Ascending aorta (tissue), 2 donors: ENCODE measurements at regions not wholly inside any gene's neighbourhood (a gene's known extent, or its start where the extent isn't known, plus 50 kb on each side); places are given as distances from the start of the nearest gene placed in this dataset.

Experiments
- DNase-seq, 2 donors: peaks; one replicate each; pipeline ENCODE4 v3.0.0-alpha.2; 2019; ENCODE audit warnings: low spot score in 2 of 2
- H3K27ac ChIP-seq, 2 donors: fragments of 200-600 bp; sonication (generic); one replicate each; pipeline ENCODE4 v1.5.1; 2016 to 2017; ENCODE audit warnings: mild to moderate bottlenecking in 1 of 2
- H3K27me3 ChIP-seq: fragments of 200-600 bp; sonication (generic); one replicate; pipeline ENCODE4 v1.5.1; 2017
- H3K36me3 ChIP-seq, 2 donors: fragments of 200-600 bp; sonication (generic); one replicate each; pipeline ENCODE4 v1.5.1; 2016
- H3K4me1 ChIP-seq, 2 donors: fragments of 200-600 bp; sonication (generic); one replicate each; pipeline ENCODE4 v1.5.1; 2016 to 2017; ENCODE audit warnings: mild to moderate bottlenecking in 1 of 2
- H3K4me3 ChIP-seq, 2 donors: fragments of 200-600 bp; sonication (generic); one replicate each; pipeline ENCODE4 v1.5.1; 2016 to 2017; ENCODE audit warnings: mild to moderate bottlenecking in 1 of 2
- H3K9me3 ChIP-seq, 2 donors: fragments of 200-600 bp; sonication (generic); one replicate each; pipeline ENCODE4 v1.5.1; 2016
- intact Hi-C: fragments of 100-400 bp; cut with DNase I; formaldehyde crosslinking; loops from one replicate; pipeline ENCODE4 v1.15.1; 2023
- TF ChIP-seq, protein P1 (sequence below), 3 experiments: fragments of 200-600 bp in 2 of 3; fragments of 450-650 bp in 1 of 3; sonication (generic) in 2 of 3; IDR thresholded peaks; one replicate each; pipeline ENCODE4 v1.5.1; 2016 to 2019; ENCODE audit warnings: antibody characterized with exemption in 3 of 3, mild to moderate bottlenecking in 1 of 3, moderate library complexity in 1 of 3

DNA sequence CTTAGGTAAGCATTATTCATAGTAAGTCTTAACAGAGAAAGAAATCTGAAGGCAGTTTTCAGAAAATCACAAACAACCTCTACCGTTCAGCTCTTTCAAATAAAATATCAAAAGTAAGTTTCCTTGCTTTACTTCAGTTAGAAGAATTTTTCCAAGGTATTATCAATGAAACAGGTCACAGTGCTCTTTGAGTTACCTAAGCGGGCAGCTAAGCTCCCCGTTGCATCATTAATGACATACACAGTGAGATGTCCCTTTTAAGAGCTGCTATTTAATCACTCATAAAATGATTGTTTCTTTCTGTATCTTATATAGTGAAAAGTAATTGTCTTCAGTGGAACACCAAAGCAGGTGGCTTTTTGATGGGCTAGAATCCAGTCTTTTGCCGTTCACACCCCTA lies 86.2 kb upstream of the PIK3R1 start:
- Histone ChIP-seq H3K27ac (no peak overlapping the region), H3K4me1 (no peaks in the 10 kb centered on the region), H3K36me3 (no peaks in the 10 kb centered on the region), H3K27me3 (no peaks in the 10 kb centered on the region), H3K4me3 (no peak overlapping the region), H3K9me3 (no peaks in the 10 kb centered on the region)
- TF ChIP-seq, protein P1, sequence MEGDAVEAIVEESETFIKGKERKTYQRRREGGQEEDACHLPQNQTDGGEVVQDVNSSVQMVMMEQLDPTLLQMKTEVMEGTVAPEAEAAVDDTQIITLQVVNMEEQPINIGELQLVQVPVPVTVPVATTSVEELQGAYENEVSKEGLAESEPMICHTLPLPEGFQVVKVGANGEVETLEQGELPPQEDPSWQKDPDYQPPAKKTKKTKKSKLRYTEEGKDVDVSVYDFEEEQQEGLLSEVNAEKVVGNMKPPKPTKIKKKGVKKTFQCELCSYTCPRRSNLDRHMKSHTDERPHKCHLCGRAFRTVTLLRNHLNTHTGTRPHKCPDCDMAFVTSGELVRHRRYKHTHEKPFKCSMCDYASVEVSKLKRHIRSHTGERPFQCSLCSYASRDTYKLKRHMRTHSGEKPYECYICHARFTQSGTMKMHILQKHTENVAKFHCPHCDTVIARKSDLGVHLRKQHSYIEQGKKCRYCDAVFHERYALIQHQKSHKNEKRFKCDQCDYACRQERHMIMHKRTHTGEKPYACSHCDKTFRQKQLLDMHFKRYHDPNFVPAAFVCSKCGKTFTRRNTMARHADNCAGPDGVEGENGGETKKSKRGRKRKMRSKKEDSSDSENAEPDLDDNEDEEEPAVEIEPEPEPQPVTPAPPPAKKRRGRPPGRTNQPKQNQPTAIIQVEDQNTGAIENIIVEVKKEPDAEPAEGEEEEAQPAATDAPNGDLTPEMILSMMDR (IDR thresholded peaks at IDR 0.05), result no peak
- intact Hi-C loops, result no loop called here
- DNase-seq, result no peak

DNA sequence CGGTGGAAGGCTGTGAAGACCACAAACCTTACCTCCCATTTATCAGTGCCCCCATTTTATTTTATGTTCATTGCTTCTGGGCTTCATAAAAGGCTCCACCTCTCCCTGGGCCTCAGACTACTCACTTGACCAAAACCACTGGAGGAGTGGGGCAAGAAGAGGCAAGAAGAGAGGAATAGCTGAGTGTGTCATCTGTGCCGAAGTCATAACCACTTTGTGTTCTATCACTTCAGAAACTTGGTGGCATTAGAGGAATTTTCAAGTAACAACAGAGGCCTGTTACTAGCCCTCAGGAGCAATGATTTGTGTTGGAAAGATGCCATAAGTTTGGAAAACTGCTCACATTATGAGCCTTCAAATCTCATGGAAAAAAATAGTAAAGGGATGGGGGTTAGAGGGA lies 88.7 kb upstream of the PIK3R1 start:
- H3K4me3 ChIP-seq, result no peak overlapping the region
- no peak overlapping the region for H3K27ac ChIP-seq
- no peaks in the 10 kb centered on the region for H3K4me1 ChIP-seq
- intact Hi-C loops, result no loop called here
- no peaks in the 10 kb centered on the region for H3K36me3 ChIP-seq
- no peaks in the 10 kb centered on the region for H3K9me3 ChIP-seq
- TF ChIP-seq, protein P1 (IDR thresholded peaks at IDR 0.05), result no peak
- no peaks in the 10 kb centered on the region for H3K27me3 ChIP-seq
- DNase-seq, result no peak

DNA sequence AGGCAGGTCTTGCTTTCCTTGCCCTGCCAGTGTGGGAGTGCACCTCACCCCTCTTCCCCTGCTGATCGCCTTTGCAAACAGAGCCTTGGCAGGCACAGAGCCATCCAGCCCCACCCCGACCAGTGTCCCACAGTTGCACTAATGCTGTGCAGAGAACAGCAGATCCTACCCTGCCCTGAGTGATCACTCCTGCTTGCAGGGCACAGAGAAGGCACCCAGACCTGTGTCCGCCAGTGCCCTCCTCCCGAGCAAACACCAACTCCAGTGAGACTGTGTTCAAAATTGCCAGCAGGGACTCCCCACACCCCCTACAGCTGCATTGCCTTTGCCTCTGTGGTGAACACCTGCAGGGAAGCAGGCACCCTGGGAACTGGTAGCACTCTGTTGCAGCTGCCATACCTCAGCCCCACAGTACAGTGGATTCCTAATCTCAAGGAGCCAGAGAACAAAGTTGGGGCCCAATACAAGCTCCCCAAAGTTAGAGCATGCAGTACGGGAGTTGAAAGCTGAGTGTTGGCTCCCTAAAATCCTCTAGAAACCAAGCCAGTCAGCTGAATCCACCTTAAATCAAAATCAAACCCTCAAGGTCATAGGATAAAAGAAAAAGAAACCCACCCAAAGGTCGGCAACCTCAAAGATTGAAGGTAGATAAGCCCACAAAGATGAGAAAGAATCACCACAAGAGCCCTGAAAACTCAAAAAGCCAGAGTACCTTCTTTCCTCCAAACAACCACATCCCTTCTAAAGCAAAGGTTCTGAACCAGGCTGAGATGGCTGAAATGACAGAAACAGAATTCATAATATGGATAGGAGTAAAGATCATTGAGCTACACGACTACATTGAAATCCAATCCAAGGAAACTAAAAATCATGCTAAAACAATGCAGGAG lies 92.9 kb upstream of the PIK3R1 start:
- Histone ChIP-seq H3K9me3 (no peaks in the 10 kb centered on the region), H3K4me1 (no peaks in the 10 kb centered on the region), H3K27me3 (no peaks in the 10 kb centered on the region), H3K36me3 (no peaks in the 10 kb centered on the region), H3K4me3 (no peak overlapping the region), H3K27ac (no peak overlapping the region)
- TF ChIP-seq, protein P1 (IDR thresholded peaks at IDR 0.05), result no peak
- no peak for DNase-seq
- intact Hi-C loops, result no loop called here

DNA sequence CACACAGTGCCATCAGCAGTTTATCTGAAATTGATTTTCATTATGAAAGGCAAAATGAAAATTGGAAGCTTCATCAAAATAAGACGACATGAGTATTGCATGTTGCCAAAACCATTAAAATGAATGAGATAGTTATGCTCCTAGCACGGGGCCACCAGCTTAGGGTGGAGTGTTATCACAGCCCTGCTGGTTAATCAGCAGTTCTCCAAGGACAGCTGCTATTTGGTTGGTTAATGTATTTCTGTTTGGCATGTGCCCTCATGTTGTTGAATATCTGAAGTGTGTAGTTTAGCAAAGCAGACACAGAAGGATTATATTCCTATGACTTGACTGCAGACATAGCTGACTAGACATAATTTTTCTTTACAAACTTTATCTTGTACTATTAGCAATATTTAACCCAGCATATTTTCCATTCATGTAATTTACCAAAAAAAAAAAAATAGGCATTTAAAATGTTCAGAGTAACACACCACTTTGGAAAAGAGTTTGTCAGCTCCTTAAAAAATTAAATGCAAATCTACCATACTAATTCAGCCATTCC lies 98.6 kb upstream of the PIK3R1 start:
- Histone ChIP-seq H3K4me1 (no peaks in the 10 kb centered on the region), H3K9me3 (no peaks in the 10 kb centered on the region), H3K4me3 (no peak overlapping the region), H3K27me3 (no peaks in the 10 kb centered on the region), H3K36me3 (no peaks in the 10 kb centered on the region), H3K27ac (no peak overlapping the region)
- TF ChIP-seq, protein P1 (IDR thresholded peaks at IDR 0.05), result no peak
- intact Hi-C loops, result no loop called here
- DNase-seq, result no peak

DNA sequence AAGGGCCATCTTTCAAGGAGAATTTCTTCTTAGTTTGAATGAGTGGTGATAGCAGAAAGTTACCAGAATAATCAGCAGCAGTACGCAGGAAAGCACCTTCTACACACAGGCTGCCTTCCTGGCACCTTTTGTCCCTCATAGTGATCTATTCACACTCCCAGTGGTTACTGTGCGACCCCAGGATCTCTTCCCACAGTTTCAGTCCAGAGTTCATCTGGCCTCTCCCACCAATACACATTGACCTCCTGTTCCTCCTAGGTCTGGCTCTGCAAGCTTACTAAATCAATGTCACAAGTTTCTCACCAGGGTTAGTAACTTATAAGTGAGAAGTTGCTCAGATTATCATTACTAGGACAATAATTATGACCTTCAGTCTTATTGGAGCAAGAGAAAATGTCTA lies 99.1 kb upstream of the PIK3R1 start:
- no peaks in the 10 kb centered on the region for H3K4me1 ChIP-seq
- DNase-seq, result no peak
- no peak overlapping the region for H3K27ac ChIP-seq
- no peaks in the 10 kb centered on the region for H3K9me3 ChIP-seq
- no peak overlapping the region for H3K4me3 ChIP-seq
- TF ChIP-seq, protein P1 (IDR thresholded peaks at IDR 0.05), result no peak
- H3K27me3 ChIP-seq, result no peaks in the 10 kb centered on the region
- H3K36me3 ChIP-seq, result no peaks in the 10 kb centered on the region
- intact Hi-C loops, result no loop called here
